ENCODE measurements at regions not wholly inside any gene's neighbourhood (a gene's known extent, or its start where the extent isn't known, plus 50 kb on each side); places are given as distances from the start of the nearest gene placed in this dataset.

GRCh38 chr1:60387175-60387574 lies 313.6 kb upstream of the C1orf87 start:
- Histone ChIP-seq H3K4me2 (ENCODE audit: control insufficient read depth, extremely low read depth, insufficient read depth, low read depth, low read length) (no peak overlapping the region), H4K20me1 (ENCODE audit: control insufficient read depth, extremely low read depth, insufficient read depth, low read length) (no peaks in the 10 kb centered on the region), H3K27ac (ENCODE audit: control insufficient read depth, insufficient read depth, low read length) (no peak overlapping the region), H3K36me3 (ENCODE audit: control insufficient read depth in 2 of 2, extremely low read depth in 1 of 2, insufficient read depth in 2 of 2, low read length in 2 of 2) (no peaks in the 10 kb centered on the region), H3K4me3 (ENCODE audit: control insufficient read depth in 2 of 3, extremely low read depth in 1 of 3, insufficient read depth in 2 of 3, low read depth in 1 of 3, low read length in 3 of 3) (no peak overlapping the region), H3K9me1 (ENCODE audit: control insufficient read depth, extremely low read depth, insufficient read depth, low read length) (no peaks in the 10 kb centered on the region), H3K4me1 (ENCODE audit: control insufficient read depth, extremely low read depth, insufficient read depth, low read length) (no peaks in the 10 kb centered on the region), H3K9me3 (ENCODE audit: control insufficient read depth, low read depth, low read length) (no peaks in the 10 kb centered on the region), H3K79me2 (ENCODE audit: control insufficient read depth, insufficient read depth, low read length) (no peaks in the 10 kb centered on the region), H2AFZ (ENCODE audit: control insufficient read depth, low read length) (no peak overlapping the region), H3K27me3 (ENCODE audit: control insufficient read depth, extremely low read depth, insufficient read depth, low read length) (no peaks in the 10 kb centered on the region), H3K9ac (ENCODE audit: control insufficient read depth, extremely low read depth, insufficient read depth, low read length) (no peak overlapping the region)
- no peak for DNase-seq (ENCODE audit: low read depth, low spot score)
- dilution Hi-C loops (cut with MboI; ENCODE audit: extremely low pct_ligation_motif_present, low sequenced_read_pairs), result no loop called here
- no peak for TF ChIP-seq EZH2 (IDR thresholded peaks at IDR 0.05; ENCODE audit: low read length)
- TF ChIP-seq CTCF (optimal IDR thresholded peaks at IDR 0.05 in 1 of 3, IDR thresholded peaks at IDR 0.05 in 1 of 3, conservative IDR thresholded peaks at IDR 0.05 in 1 of 3; ENCODE audit: extremely low read depth in 1 of 3, insufficient read depth in 2 of 3, low read length in 3 of 3), result no peak
- FAIRE-seq, result no peak

- dilution Hi-C loops (cut with MboI; ENCODE audit: extremely low pct_ligation_motif_present, low sequenced_read_pairs), result no loop called here
Observed at GRCh38 chr1:60386249-60386648, 312.7 kb upstream of the C1orf87 start.

More at GRCh38 chr1:60386249-60386648, 312.7 kb upstream of the C1orf87 start:
- TF ChIP-seq CTCF (optimal IDR thresholded peaks at IDR 0.05 in 1 of 3, IDR thresholded peaks at IDR 0.05 in 1 of 3, conservative IDR thresholded peaks at IDR 0.05 in 1 of 3; ENCODE audit: extremely low read depth in 1 of 3, insufficient read depth in 2 of 3, low read length in 3 of 3) (no peak), EZH2 (IDR thresholded peaks at IDR 0.05; ENCODE audit: low read length) (no peak)
- Histone ChIP-seq H3K4me1 (ENCODE audit: control insufficient read depth, extremely low read depth, insufficient read depth, low read length) (no peaks in the 10 kb centered on the region), H3K27ac (ENCODE audit: control insufficient read depth, insufficient read depth, low read length) (no peak overlapping the region), H3K27me3 (ENCODE audit: control insufficient read depth, extremely low read depth, insufficient read depth, low read length) (no peaks in the 10 kb centered on the region), H3K4me2 (ENCODE audit: control insufficient read depth, extremely low read depth, insufficient read depth, low read depth, low read length) (no peak overlapping the region), H4K20me1 (ENCODE audit: control insufficient read depth, extremely low read depth, insufficient read depth, low read length) (no peaks in the 10 kb centered on the region), H3K4me3 (ENCODE audit: control insufficient read depth in 2 of 3, extremely low read depth in 1 of 3, insufficient read depth in 2 of 3, low read depth in 1 of 3, low read length in 3 of 3) (no peak overlapping the region), H3K9me3 (ENCODE audit: control insufficient read depth, low read depth, low read length) (no peaks in the 10 kb centered on the region), H3K9ac (ENCODE audit: control insufficient read depth, extremely low read depth, insufficient read depth, low read length) (no peak overlapping the region), H3K36me3 (ENCODE audit: control insufficient read depth in 2 of 2, extremely low read depth in 1 of 2, insufficient read depth in 2 of 2, low read length in 2 of 2) (no peaks in the 10 kb centered on the region), H3K9me1 (ENCODE audit: control insufficient read depth, extremely low read depth, insufficient read depth, low read length) (no peaks in the 10 kb centered on the region), H3K79me2 (ENCODE audit: control insufficient read depth, insufficient read depth, low read length) (no peaks in the 10 kb centered on the region), H2AFZ (ENCODE audit: control insufficient read depth, low read length) (no peak overlapping the region)
- FAIRE-seq (no peak), DNase-seq (ENCODE audit: low read depth, low spot score) (no peak)

Data from keratinocyte (primary cell).